ENCODE measurements at regions not wholly inside any gene's neighbourhood (a gene's known extent, or its start where the extent isn't known, plus 50 kb on each side); places are given as distances from the start of the nearest gene placed in this dataset.

DNA sequence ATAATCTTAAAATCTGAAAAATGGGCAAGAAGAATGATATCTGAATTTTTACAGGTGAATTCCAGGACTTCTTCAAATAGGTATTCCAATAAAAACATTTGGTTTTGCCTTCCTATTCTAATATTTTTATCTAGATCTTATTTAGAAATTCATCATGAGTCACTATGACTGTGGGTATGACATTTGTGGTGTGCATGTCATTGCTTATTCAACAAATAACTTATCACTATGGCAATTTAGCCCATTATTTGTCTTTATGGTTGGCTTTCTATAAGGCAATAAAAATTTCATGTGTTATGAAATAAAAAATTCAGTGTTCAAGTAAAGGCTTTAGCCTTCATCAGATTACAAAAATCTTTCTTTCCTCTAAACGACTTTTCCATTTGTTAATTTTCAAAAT is 1139.6 kb upstream of the NUDT12 start:
- TF ChIP-seq GATA2 (IDR thresholded peaks at IDR 0.05; ENCODE audit: low read depth, low read length) (no peak), GATA3 (IDR thresholded peaks at IDR 0.05; ENCODE audit: low read depth, low read length) (no peak)

DNA sequence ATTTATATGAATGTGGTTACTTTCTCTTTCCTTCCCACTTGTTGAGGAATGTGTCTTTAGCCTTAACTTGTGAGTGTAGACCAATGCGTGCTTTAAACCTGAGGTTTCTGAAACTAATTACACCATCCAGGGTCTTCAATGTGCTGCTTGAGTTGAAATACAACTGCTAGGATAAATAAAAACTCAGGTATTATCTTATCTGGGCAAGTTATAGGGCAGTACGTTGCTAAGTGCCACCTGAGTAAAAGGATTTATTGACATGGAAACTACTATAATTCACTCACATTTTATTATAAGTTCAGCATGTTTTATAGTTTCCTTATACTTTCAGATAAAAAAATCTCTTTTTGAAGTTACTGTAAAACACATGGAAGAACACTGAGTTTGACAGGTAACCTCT is 1136.8 kb upstream of the NUDT12 start:
- no peak for TF ChIP-seq GATA3 (IDR thresholded peaks at IDR 0.05; ENCODE audit: low read depth, low read length)
- no peak for TF ChIP-seq GATA2 (IDR thresholded peaks at IDR 0.05; ENCODE audit: low read depth, low read length)

DNA sequence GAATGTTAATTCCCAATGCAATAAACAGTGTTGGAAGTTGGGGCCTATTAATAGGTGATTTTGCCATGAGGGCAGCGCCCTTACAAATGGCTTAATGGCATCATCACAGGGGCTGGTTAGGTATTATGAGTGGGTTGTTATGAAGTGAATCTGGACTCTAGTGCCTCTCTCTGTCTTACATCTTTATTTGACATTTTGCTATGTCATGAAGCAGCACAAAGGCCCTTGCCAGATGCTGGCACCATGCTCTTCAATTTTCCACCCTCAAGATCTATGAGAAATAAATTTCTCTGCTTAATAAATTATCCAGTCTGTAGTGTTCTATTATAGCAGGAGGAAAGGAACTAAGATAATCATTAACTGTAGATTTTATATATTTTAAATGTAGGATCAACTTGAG is 1098.7 kb upstream of the NUDT12 start:
- TF ChIP-seq GATA2 (IDR thresholded peaks at IDR 0.05; ENCODE audit: low read depth, low read length) (no peak), GATA3 (IDR thresholded peaks at IDR 0.05; ENCODE audit: low read depth, low read length) (no peak)

- TF ChIP-seq GATA2 (IDR thresholded peaks at IDR 0.05; ENCODE audit: low read depth, low read length): no peak
- TF ChIP-seq GATA3 (IDR thresholded peaks at IDR 0.05; ENCODE audit: low read depth, low read length): peak; percentile 58
These were observed 1096.9 kb upstream of the NUDT12 start for GRCh38 chr5:104659497-104659896.

GRCh38 chr5:104652271-104652861 is 1089.8 kb upstream of the NUDT12 start:
- TF ChIP-seq GATA3 (IDR thresholded peaks at IDR 0.05; ENCODE audit: low read depth, low read length) (no peak), GATA2 (IDR thresholded peaks at IDR 0.05; ENCODE audit: low read depth, low read length) (no peak)

GRCh38 chr5:104650313-104651055 is 1087.9 kb upstream of the NUDT12 start:
- TF ChIP-seq GATA2 (IDR thresholded peaks at IDR 0.05; ENCODE audit: low read depth, low read length) (no peak), GATA3 (IDR thresholded peaks at IDR 0.05; ENCODE audit: low read depth, low read length) (no peak)

DNA sequence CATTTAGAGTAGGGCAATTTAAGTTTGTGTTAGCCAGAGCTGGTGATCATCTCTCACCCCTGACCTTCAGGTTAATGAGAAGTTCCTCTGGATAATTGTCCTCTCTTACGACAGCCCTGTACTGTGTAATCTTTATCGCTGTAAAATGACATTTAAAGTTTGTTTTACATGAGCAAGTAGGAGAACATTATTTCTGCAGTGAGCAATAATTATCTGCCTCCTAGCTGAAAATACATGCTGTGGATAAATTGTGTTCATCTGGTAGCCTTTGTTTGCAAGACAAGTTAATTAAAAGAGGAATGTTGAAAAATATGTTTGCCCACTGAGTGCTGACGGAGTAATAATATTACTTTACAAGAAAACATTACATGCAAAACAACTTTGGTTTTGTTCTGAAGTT is 1083.8 kb upstream of the NUDT12 start:
- no peak for TF ChIP-seq GATA2 (IDR thresholded peaks at IDR 0.05; ENCODE audit: low read depth, low read length)
- no peak for TF ChIP-seq GATA3 (IDR thresholded peaks at IDR 0.05; ENCODE audit: low read depth, low read length)

DNA sequence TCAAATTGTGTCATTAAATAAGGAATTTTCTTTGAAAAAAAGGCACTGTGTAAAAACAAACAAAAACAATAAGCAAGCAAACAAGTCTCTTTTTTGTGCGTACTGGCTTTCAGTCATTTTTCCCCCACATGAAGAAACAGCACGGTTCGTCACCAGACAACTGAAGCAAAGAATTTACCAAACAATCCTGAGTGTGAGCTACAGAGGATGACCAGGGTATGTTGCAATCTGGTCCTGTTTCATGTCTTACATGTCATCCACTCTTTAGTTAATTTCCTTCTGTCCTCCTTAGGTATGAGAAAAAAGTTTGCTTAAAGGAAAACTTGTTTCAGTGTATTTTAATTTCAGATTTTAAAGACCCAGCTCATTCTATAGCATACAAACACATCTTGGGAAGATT is 1080.7 kb upstream of the NUDT12 start:
- no peak for TF ChIP-seq GATA2 (IDR thresholded peaks at IDR 0.05; ENCODE audit: low read depth, low read length)
- TF ChIP-seq GATA3 (IDR thresholded peaks at IDR 0.05; ENCODE audit: low read depth, low read length): no peak

DNA sequence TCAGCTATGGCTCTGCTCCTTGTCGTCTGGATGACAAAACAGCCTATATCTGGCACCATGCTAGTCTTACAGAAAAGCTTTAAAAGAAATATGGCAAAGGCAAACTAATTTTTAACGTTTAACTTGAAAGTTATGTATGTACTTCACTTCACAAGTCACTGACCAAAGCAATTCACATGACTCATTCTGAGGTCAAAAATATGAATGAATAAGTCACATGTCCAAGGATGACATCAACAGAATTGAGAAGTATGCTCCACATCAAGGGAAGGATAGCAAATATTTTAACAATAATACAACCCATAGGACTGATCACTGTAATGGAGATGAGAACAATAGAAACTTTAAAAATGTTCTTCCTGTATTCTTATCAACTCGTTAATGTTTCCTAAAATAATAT is 1072.6 kb upstream of the NUDT12 start:
- TF ChIP-seq GATA2 (IDR thresholded peaks at IDR 0.05; ENCODE audit: low read depth, low read length): no peak
- TF ChIP-seq GATA3 (IDR thresholded peaks at IDR 0.05; ENCODE audit: low read depth, low read length): no peak

GRCh38 chr5:104628911-104629310 is 1066.3 kb upstream of the NUDT12 start:
- TF ChIP-seq GATA2 (IDR thresholded peaks at IDR 0.05; ENCODE audit: low read depth, low read length) (no peak), GATA3 (IDR thresholded peaks at IDR 0.05; ENCODE audit: low read depth, low read length) (no peak)

DNA sequence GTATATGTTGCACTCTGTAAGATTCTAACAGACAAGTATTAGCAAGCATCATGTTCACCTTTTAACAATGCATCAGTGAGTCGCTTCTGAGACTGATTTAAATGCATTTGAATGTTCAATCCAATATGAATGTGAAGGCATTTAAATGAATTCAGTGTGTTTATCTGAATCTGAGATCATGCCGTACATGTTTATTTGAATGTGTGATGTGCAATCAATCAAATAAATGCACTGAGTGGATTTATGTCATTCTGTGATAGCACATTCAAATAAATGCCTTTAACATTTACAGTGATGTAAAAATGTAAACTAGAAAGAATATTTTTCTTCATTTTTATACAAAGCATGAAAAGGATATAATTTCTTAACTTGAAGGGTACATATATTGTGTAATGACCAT is 1063.5 kb upstream of the NUDT12 start:
- TF ChIP-seq GATA3 (IDR thresholded peaks at IDR 0.05; ENCODE audit: low read depth, low read length) (no peak), GATA2 (IDR thresholded peaks at IDR 0.05; ENCODE audit: low read depth, low read length) (no peak)

DNA sequence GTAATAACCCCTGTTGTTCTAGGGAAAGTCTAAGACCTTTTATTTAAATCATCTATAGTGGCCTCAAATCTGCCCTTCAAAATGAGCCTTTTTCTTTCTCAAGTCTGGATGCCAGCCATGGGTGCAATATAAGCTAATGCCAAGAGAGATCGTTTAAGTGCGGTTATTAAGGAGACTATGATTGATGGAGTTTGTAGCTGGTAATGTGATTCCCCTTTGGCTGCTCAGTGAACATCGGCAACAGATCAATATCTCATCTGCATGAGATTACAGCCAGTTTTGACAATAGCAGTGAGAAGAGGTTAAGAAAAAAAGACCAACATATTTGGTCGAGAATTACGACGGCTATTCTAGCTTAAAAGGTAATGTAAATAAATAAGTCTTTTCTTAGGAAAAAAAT is 1049.4 kb upstream of the NUDT12 start:
- no peak for TF ChIP-seq GATA3 (IDR thresholded peaks at IDR 0.05; ENCODE audit: low read depth, low read length)
- TF ChIP-seq GATA2 (IDR thresholded peaks at IDR 0.05; ENCODE audit: low read depth, low read length): no peak; the same call in 1 of the 2 replicates

DNA sequence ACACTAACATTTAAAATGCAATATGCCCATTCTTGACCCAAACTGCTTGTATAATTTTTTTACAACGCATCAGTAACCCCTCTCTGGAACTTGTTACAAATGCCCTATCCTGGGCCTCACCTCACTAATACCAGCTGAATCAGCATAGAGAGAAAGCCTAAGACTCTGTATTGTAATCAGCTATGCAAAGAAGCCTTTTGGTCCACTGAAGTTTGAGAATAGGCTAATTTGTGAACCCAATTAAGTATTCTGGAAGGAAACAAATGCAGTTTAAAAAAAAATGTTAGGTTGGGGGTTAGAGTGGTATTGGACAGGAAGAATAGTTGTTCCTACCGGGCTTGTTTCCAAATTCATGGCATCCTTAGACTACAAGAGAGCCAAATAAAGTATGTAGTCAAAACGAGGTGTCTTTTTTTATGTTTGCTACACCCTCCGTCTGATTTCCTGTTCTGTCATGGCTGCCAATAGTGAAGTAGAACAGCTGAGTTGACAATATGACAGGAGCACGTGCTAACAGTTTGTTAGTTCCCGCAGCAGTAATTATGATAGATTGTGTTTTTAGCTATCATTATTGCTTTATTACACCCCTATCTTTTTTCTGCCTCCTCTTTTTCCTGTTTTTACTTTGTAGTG is 1048.7 kb upstream of the NUDT12 start:
- no peak for TF ChIP-seq GATA2 (IDR thresholded peaks at IDR 0.05; ENCODE audit: low read depth, low read length)
- TF ChIP-seq GATA3 (IDR thresholded peaks at IDR 0.05; ENCODE audit: low read depth, low read length): no peak

GRCh38 chr5:104606258-104606829 is 1043.8 kb upstream of the NUDT12 start:
- no peak for TF ChIP-seq GATA2 (IDR thresholded peaks at IDR 0.05; ENCODE audit: low read depth, low read length)
- TF ChIP-seq GATA3 (IDR thresholded peaks at IDR 0.05; ENCODE audit: low read depth, low read length): no peak

- TF ChIP-seq GATA3 (IDR thresholded peaks at IDR 0.05; ENCODE audit: low read depth, low read length) (no peak), GATA2 (IDR thresholded peaks at IDR 0.05; ENCODE audit: low read depth, low read length) (no peak)
These were observed 1037.1 kb upstream of the NUDT12 start for GRCh38 chr5:104599726-104600125.
